OCI-LY1 (cell line): ENCODE measurements at regions not wholly inside any gene's neighbourhood (a gene's known extent, or its start where the extent isn't known, plus 50 kb on each side); places are given as distances from the start of the nearest gene placed in this dataset.

ENCODE experiments used
- H2AFZ ChIP-seq: fragments of 200-600 bp; sonication (generic), shearing (Covaris generic); 2 replicates; pipeline ENCODE4 v1.6.0; 2014; ENCODE audit warnings: antibody characterized with exemption, mild to moderate bottlenecking, low read length
- H3F3A ChIP-seq: fragments of 200-600 bp; sonication (generic), shearing (Covaris generic); 2 replicates; pipeline ENCODE4 v1.6.0; 2014; ENCODE audit warnings: mild to moderate bottlenecking, antibody characterized with exemption, low read length, moderate library complexity; ENCODE audit not compliant: insufficient read depth
- H3K27ac ChIP-seq: fragments of 200-600 bp; sonication (generic); 2 replicates; pipeline ENCODE4 v1.5.1; 2014; ENCODE audit warnings: low read length, mixed run types, mild to moderate bottlenecking, low read depth; ENCODE audit not compliant: poor library complexity, severe bottlenecking
- H3K27me3 ChIP-seq: fragments of 200-600 bp; sonication (generic); 2 replicates; pipeline ENCODE4 v1.6.0; 2014; ENCODE audit warnings: antibody characterized with exemption, mild to moderate bottlenecking, low read length, moderate library complexity; ENCODE audit not compliant: insufficient read depth
- H3K36me3 ChIP-seq: fragments of 200-600 bp; sonication (generic); 2 replicates; pipeline ENCODE4 v1.6.1; 2014; ENCODE audit warnings: mild to moderate bottlenecking, antibody characterized with exemption, low read length, moderate library complexity, mixed read lengths; ENCODE audit not compliant: insufficient read depth
- H3K4me1 ChIP-seq: fragments of 200-600 bp; sonication (generic); 2 replicates; pipeline ENCODE4 v1.5.1; 2014; ENCODE audit warnings: mild to moderate bottlenecking, low read length, moderate library complexity; ENCODE audit not compliant: insufficient read depth, severe bottlenecking
- H3K4me2 ChIP-seq: fragments of 200-600 bp; sonication (generic), shearing (Covaris generic); 2 replicates; pipeline ENCODE4 v1.6.1; 2014; ENCODE audit warnings: low read length
- H3K4me3 ChIP-seq: fragments of 200-600 bp; sonication (generic); 2 replicates; pipeline ENCODE4 v1.5.1; 2014; ENCODE audit warnings: low read length, low read depth, mild to moderate bottlenecking, mixed read lengths; ENCODE audit not compliant: poor library complexity, severe bottlenecking
- H3K79me2 ChIP-seq: fragments of 200-600 bp; shearing (Covaris generic); 2 replicates; pipeline ENCODE4 v1.6.1; 2016; ENCODE audit warnings: mixed run types, low read length, mixed read lengths; ENCODE audit not compliant: insufficient read depth
- H3K9ac ChIP-seq: fragments of 200-600 bp; sonication (generic), shearing (Covaris generic); 2 replicates; pipeline ENCODE4 v1.6.1; 2014; ENCODE audit warnings: mild to moderate bottlenecking, low read length, mixed read lengths
- H3K9me2 ChIP-seq: fragments of 200-600 bp; sonication (generic), shearing (Covaris generic); 2 replicates; pipeline ENCODE4 v1.6.1; 2014; ENCODE audit warnings: low read depth, mild to moderate bottlenecking, low read length, mixed read lengths
- H3K9me3 ChIP-seq: fragments of 200-600 bp; shearing (Covaris generic); 2 replicates; pipeline ENCODE4 v1.6.1; 2014; ENCODE audit warnings: low read length, mixed read lengths
- H4K20me1 ChIP-seq: fragments of 200-600 bp; sonication (generic), shearing (Covaris generic); 2 replicates; pipeline ENCODE4 v1.6.0; 2016; ENCODE audit warnings: mild to moderate bottlenecking, low read length; ENCODE audit not compliant: insufficient read depth
- CTCF ChIP-seq: fragments of 200-600 bp; sonication (generic), shearing (Covaris generic); IDR thresholded peaks from 2 replicates; pipeline ENCODE4 v1.5.1; 2017; ENCODE audit warnings: mild to moderate bottlenecking, antibody characterized with exemption, low read length, moderate library complexity, mixed read lengths
- EZH2 ChIP-seq: fragments of 200-600 bp; sonication (generic), shearing (Covaris generic); IDR thresholded peaks from 2 replicates; pipeline ENCODE4 v1.8.0; 2017; ENCODE audit warnings: borderline replicate concordance, mixed run types, mild to moderate bottlenecking, antibody characterized with exemption, low read length, moderate library complexity, mixed read lengths

GRCh38 chr6:16048221-16048620 is 80.7 kb upstream of the MYLIP start:
- Histone ChIP-seq H3K4me3 (no peak overlapping the region), H3K9me3 (no peaks in the 10 kb centered on the region), H3K36me3 (no peaks in the 10 kb centered on the region), H3K4me1 (no peaks in the 10 kb centered on the region), H3K9ac (no peak overlapping the region), H2AFZ (no peak overlapping the region), H3K27ac (no peak overlapping the region), H3K79me2 (no peaks in the 10 kb centered on the region), H3F3A (no peaks in the 10 kb centered on the region), H3K9me2 (no peaks in the 10 kb centered on the region), H4K20me1 (no peaks in the 10 kb centered on the region), H3K4me2 (no peak overlapping the region), H3K27me3 (no peaks in the 10 kb centered on the region)
- no peak for TF ChIP-seq CTCF
- TF ChIP-seq EZH2 = no peak

GRCh38 chr6:16047435-16047990 is 81.4 kb upstream of the MYLIP start:
- no peak for TF ChIP-seq CTCF
- TF ChIP-seq EZH2 = no peak
- Histone ChIP-seq H3K9me3 (no peaks in the 10 kb centered on the region), H4K20me1 (no peaks in the 10 kb centered on the region), H3K36me3 (no peaks in the 10 kb centered on the region), H3K9me2 (no peaks in the 10 kb centered on the region), H2AFZ (no peak overlapping the region), H3K4me1 (no peaks in the 10 kb centered on the region), H3K4me2 (no peak overlapping the region), H3F3A (no peaks in the 10 kb centered on the region), H3K79me2 (no peaks in the 10 kb centered on the region), H3K27me3 (no peaks in the 10 kb centered on the region), H3K27ac (no peak overlapping the region), H3K9ac (no peak overlapping the region), H3K4me3 (no peak overlapping the region)

- Histone ChIP-seq H3K4me3 (no peak overlapping the region), H2AFZ (no peak overlapping the region), H3K4me1 (no peaks in the 10 kb centered on the region), H3K9ac (no peak overlapping the region), H3F3A (no peaks in the 10 kb centered on the region), H3K36me3 (no peaks in the 10 kb centered on the region; the same call in 1 of the 2 replicates), H3K27me3 (no peaks in the 10 kb centered on the region; the same call in 1 of the 2 replicates), H3K9me3 (no peaks in the 10 kb centered on the region), H3K4me2 (no peak overlapping the region), H3K79me2 (no peaks in the 10 kb centered on the region), H3K27ac (no peak overlapping the region), H4K20me1 (no peaks in the 10 kb centered on the region), H3K9me2 (no peaks in the 10 kb centered on the region)
- TF ChIP-seq CTCF = no peak
- no peak for TF ChIP-seq EZH2
These were observed 83.6 kb upstream of the MYLIP start for GRCh38 chr6:16045238-16045637.
